Testis (tissue), 2 donors: ENCODE measurements at regions not wholly inside any gene's neighbourhood (a gene's known extent, or its start where the extent isn't known, plus 50 kb on each side); places are given as distances from the start of the nearest gene placed in this dataset.

Experiments used
- POLR2A ChIP-seq: fragments of 450-650 bp; IDR thresholded peaks from one replicate; pipeline ENCODE4 v1.6.1; 2017; ENCODE audit warnings: antibody characterized with exemption, mild to moderate bottlenecking, moderate library complexity
- TF ChIP-seq, protein P1 (sequence below), 3 experiments: fragments of 450-650 bp in 2 of 3; fragments of 200-600 bp in 1 of 3; sonication (generic) in 1 of 3; IDR thresholded peaks; one replicate each; pipeline ENCODE4 v1.5.1; 2016 to 2019; ENCODE audit warnings: antibody characterized with exemption in 3 of 3, mild to moderate bottlenecking in 2 of 3, moderate library complexity in 1 of 3

DNA sequence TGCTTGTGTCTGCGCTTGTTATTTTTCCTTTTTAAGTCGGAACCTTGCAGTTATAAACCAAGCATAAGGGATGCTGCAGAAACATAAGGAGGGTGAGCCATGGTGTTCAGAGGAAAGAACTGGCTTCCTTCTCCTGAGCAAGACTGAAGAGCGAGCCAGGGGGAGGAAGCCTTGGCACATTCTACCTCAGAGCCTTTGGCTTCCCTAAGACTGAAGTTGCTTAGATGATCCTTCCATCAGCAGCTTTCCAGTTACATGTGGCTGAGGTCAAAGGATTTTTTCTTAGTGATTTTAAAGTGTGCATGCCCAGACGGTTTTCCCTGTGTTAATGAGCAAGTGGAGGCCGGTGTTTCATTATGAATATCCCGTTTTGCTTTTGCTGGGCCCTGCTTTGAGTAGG, 363.8 kb downstream of the DOK5 start:
- TF ChIP-seq, protein P1, sequence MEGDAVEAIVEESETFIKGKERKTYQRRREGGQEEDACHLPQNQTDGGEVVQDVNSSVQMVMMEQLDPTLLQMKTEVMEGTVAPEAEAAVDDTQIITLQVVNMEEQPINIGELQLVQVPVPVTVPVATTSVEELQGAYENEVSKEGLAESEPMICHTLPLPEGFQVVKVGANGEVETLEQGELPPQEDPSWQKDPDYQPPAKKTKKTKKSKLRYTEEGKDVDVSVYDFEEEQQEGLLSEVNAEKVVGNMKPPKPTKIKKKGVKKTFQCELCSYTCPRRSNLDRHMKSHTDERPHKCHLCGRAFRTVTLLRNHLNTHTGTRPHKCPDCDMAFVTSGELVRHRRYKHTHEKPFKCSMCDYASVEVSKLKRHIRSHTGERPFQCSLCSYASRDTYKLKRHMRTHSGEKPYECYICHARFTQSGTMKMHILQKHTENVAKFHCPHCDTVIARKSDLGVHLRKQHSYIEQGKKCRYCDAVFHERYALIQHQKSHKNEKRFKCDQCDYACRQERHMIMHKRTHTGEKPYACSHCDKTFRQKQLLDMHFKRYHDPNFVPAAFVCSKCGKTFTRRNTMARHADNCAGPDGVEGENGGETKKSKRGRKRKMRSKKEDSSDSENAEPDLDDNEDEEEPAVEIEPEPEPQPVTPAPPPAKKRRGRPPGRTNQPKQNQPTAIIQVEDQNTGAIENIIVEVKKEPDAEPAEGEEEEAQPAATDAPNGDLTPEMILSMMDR (IDR thresholded peaks at IDR 0.05), result no peak
- no peak for TF ChIP-seq POLR2A
